Activated naive CD4-positive, alpha-beta T cell treated with Interleukin-2 at 50 U/mL for 16 hours (primary cell): ENCODE measurements at regions not wholly inside any gene's neighbourhood (a gene's known extent, or its start where the extent isn't known, plus 50 kb on each side); places are given as distances from the start of the nearest gene placed in this dataset.

Experiments used
- DNase-seq: peaks from one replicate; pipeline ENCODE4 v3.0.0-alpha.2; 2020

DNA sequence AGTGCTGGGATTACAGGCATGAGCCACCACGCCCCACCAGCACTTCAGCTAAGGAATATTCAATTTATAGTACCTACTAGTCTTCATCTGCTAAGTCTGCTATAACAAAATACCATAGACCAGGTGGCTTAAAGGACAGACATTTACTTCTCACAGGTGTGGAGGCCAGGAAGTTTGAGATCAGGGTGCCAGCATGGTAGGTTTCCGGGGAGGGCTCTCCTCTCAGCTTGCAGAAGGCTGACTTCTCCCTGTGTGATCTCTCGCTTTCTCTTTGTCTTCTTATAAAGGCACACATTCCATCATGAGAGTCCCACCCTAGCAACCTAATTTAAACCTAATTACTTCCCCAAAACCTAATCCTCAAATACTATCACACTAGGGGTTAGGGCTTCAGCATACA is 433.0 kb downstream of the INSC start:
- no peak for DNase-seq

- DNase-seq: no peak
Measured at GRCh38 chr11:15551901-15552851, 437.5 kb downstream of the INSC start.

DNA sequence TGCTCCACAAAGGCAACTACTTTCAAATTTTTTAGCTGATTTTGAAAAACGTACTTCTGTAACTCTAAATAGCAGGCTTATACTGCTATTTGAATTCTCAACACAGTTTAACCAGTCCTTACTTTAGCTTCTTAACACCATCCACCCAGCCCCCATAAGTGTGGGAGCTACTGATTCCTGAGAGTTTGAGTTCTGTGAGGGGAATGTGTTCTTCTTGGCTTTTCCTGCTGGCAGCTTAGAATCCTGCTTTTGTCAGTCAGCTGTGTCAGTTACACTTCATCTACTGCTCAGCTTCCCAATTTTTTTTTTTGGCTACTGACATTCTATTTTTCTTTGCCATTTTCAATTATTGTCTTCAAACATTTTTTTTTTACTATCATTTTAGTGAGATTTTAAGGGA is 440.4 kb downstream of the INSC start:
- DNase-seq: no peak

GRCh38 chr11:15557457-15558230 is 442.9 kb downstream of the INSC start:
- DNase-seq: no peak

DNA sequence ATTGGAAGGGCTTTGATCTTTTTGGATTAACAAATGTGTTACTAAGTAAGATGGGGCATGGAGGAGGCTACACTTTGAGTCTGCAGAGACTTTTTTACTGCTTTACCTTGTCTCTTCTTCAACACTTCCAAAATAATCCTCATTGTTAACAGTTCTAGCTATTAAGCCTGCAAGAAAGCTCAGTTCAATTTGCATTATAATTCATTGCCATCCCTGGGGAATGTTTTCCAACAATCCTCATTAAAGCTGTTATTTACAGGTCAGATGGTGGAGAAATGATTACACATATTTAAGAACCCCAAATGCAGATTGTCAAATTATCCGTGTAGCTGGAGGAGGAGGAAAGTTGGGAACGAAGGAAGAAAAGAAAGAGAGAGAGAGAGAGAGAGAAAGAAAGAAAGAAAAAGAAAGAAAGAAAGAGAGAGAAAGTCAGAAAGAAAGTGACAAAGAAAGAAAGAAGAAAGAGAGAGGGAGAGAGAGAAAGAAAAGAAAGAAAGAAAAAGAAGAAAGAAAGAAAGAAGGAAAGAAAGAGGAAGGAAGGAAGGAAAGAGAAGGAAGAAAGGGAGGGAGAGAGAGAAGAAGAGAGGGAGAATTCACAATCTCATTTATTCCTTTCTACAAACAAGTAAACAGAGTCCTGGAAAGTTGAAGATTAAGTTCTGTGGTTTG is 443.9 kb downstream of the INSC start:
- DNase-seq: no peak

DNA sequence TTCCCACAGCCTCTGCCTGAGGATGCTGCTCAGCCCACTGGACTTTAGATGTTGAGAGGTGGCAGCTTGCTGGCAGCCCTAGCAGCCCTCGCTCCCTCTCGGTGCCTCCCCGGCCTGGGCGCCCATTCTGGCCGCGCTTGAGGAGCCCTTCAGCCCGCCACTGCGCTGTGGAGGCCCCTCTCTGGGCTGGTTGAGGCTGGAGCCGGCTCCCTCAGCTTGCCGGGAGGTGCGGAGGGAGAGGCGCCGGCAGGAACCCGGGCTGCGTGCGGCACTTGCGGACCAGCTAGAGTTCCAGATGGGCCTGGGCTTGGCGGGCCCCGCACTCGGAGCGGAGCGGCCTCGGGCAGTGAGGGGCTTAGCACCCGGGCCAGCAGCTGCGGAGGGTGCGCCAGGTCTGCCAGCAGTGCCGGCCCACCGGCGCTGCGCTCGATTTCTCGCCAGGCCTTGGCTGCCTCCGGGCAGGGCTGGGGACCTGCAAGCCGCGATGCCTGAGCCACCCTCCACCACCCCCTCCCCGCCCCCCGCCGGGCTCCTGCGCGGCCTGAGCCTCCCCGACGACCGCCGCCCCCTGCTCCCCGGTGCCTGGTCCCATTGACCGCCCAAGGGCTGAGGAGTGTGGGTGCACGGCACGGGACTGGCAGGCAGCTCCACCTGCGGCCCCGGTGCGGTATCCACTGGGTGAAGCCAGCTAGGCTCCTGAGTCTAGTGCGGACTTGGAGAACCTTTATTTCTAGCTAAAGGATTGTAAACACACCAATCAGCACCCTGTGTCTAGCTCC is 446.2 kb downstream of the INSC start:
- no peak for DNase-seq

DNA sequence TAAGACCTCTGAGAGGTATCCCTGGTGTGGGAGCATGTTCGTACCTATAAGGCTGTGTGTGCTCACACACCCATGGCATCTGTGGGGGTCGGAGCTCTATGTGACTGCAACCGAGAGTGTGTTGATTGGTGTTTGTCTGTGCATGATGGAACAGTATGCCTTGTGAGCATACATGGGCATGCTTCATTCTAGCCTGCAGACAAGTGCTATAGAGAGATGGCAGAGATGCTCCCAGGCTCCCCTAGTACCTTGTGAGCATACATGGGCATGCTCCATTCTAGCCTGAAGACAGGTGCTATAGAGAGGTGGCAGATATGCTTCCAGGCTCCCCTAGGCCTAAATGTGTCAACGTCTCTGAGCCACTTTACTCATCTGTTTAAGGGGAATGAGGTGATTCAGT is 447.5 kb downstream of the INSC start:
- no peak for DNase-seq

DNA sequence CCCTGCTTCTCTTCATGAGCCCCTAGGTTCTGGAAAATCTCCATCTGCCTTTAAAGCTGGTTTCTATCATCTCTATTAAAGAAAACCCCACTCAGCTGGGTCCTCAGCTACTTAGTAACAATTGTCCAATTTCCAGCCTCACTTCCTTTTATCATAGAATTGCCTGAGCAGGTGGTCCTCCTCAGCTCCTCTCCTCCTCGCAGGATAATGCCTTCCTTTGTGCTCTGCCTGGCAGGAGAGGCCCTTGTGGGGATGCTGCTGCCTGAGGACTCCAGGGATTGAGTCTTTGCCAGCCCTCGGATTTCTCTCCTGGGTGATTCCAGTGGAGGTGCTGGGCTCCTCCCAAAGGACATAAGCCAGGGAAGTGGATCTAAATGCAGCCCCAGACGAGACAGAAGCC is 448.3 kb downstream of the INSC start:
- no peak for DNase-seq

- DNase-seq: no peak
Measured at GRCh38 chr11:15565880-15566279, 451.2 kb downstream of the INSC start.

- DNase-seq: no peak
Measured at GRCh38 chr11:15568440-15568839, 453.7 kb downstream of the INSC start.

GRCh38 chr11:15569305-15570025 is 454.7 kb downstream of the INSC start:
- no peak for DNase-seq

DNA sequence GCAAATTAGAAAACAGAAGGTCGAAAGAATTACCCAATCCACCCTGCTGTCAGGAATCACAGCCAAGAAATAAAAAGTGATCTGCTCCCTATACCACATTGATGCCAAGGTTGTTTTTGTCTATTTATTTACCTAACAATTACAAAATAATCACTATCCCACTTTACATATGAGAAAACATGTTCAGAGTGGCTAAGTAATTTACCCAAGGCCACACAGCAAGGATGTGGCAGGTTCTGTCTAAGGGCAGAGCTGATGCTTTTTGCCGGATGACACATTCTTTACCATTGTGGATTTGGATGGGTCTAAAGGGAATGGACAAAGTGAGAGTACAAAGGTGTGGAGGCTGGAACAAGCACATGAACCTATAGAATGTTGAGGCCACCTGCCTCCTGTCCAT is 460.7 kb downstream of the INSC start:
- DNase-seq: no peak

DNA sequence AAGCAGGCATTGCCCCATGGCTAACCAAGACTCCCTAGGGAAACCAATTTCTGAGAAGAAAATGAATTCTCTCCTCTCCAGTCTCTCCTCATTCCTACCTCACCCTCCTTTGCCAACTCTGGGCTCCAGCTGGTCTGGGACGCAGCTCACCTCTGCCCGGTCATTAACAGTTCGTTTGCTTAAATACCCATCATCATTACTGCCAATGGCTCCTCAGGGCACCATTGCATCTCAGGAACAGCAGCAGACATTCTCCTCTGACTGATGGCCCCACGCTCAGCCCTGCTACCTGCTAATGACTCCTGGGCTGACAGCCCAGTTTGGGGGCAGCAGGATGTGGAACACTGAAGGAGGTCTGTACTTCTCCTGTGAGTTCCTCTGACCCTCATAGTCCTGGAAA is 462.0 kb downstream of the INSC start:
- DNase-seq: no peak

DNA sequence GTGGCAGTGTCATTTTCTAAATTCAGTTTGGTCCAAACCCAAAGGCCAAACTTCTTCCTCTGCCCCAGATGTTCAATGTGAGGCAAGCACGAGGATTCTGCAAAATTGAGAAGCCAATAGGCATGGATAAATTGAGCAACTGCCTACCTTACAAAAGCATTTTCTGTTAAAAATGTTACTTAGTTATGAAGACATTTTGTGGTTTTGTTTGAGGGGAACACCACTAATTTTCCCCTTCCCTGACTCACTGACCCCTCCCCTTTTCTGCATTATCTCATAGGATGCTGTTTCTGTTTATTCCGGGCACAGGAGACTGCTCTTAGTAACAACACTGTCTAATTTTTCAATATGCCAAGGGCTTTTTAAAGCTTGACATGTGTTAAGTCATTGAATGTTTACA is 462.8 kb downstream of the INSC start:
- no peak for DNase-seq

GRCh38 chr11:15579287-15580001 is 464.7 kb downstream of the INSC start:
- DNase-seq: no peak

- DNase-seq: no peak
Measured at GRCh38 chr11:15580056-15580774, 465.5 kb downstream of the INSC start.

- no peak for DNase-seq
Measured at GRCh38 chr11:15580775-15581095, 466.0 kb downstream of the INSC start.

GRCh38 chr11:15584158-15584557 is 469.4 kb downstream of the INSC start:
- no peak for DNase-seq

GRCh38 chr11:15585602-15586331 is 471.0 kb downstream of the INSC start:
- DNase-seq: no peak
